GM18502 (cell line): ENCODE measurements at regions not wholly inside any gene's neighbourhood (a gene's known extent, or its start where the extent isn't known, plus 50 kb on each side); places are given as distances from the start of the nearest gene placed in this dataset.

Source experiments
- ATAC-seq: cut with Tn5 transposase; IDR thresholded peaks from one replicate; pipeline ENCODE4 v1.9.1; 2021; ENCODE audit warnings: mild to moderate bottlenecking; ENCODE audit not compliant: unreplicated experiment, poor library complexity

GRCh38 chr17:77736721-77737120 is 221.8 kb upstream of the TNRC6C start:
- no peak for ATAC-seq

GRCh38 chr17:77737442-77738265 is 220.8 kb upstream of the TNRC6C start:
- ATAC-seq: no peak

GRCh38 chr17:77738751-77739531 is 219.6 kb upstream of the TNRC6C start:
- no peak for ATAC-seq

GRCh38 chr17:77740481-77740880 is 218.0 kb upstream of the TNRC6C start:
- no peak for ATAC-seq

- no peak for ATAC-seq
Observed at GRCh38 chr17:77741109-77741508, 217.4 kb upstream of the TNRC6C start.

- no peak for ATAC-seq
Observed at GRCh38 chr17:77742579-77742978, 215.9 kb upstream of the TNRC6C start.

GRCh38 chr17:77744066-77744988 is 214.2 kb upstream of the TNRC6C start:
- no peak for ATAC-seq

- no peak for ATAC-seq
Observed at GRCh38 chr17:77745702-77746101, 212.8 kb upstream of the TNRC6C start.

- ATAC-seq: no peak
Observed at GRCh38 chr17:77746393-77746792, 212.1 kb upstream of the TNRC6C start.

- ATAC-seq: no peak
Observed at GRCh38 chr17:77746896-77747554, 211.5 kb upstream of the TNRC6C start.

GRCh38 chr17:77748436-77748835 is 210.1 kb upstream of the TNRC6C start:
- no peak for ATAC-seq

GRCh38 chr17:77749321-77749751 is 209.2 kb upstream of the TNRC6C start:
- no peak for ATAC-seq

- no peak for ATAC-seq
Observed at GRCh38 chr17:77749989-77750388, 208.5 kb upstream of the TNRC6C start.

- no peak for ATAC-seq
Observed at GRCh38 chr17:77750427-77751043, 208.0 kb upstream of the TNRC6C start.

- ATAC-seq: no peak
Observed at GRCh38 chr17:77753246-77753645, 205.3 kb upstream of the TNRC6C start.

GRCh38 chr17:77753691-77754245 is 204.7 kb upstream of the TNRC6C start:
- ATAC-seq: no peak

GRCh38 chr17:77754956-77755355 is 203.5 kb upstream of the TNRC6C start:
- no peak for ATAC-seq

GRCh38 chr17:77755410-77755963 is 203.0 kb upstream of the TNRC6C start:
- no peak for ATAC-seq

GRCh38 chr17:77756028-77756427 is 202.5 kb upstream of the TNRC6C start:
- ATAC-seq: no peak
